Upper lobe of right lung (tissue), 1 donor: ENCODE measurements at regions not wholly inside any gene's neighbourhood (a gene's known extent, or its start where the extent isn't known, plus 50 kb on each side); places are given as distances from the start of the nearest gene placed in this dataset.

Source experiments
- ATAC-seq: fragments of 200-7000 bp; cut with Tn5 transposase; one replicate; pipeline ENCODE4 v1.9.1; 2020; ENCODE audit warnings: mild to moderate bottlenecking, moderate library complexity
- DNase-seq: peaks from one replicate; pipeline ENCODE4 v3.0.0-alpha.2; 2020
- H3K27ac ChIP-seq: fragments of 200-600 bp; one replicate; pipeline ENCODE4 v1.8.0; 2022
- H3K27me3 ChIP-seq: fragments of 200-600 bp; one replicate; pipeline ENCODE4 v1.8.0; 2022; ENCODE audit warnings: mild to moderate bottlenecking
- H3K36me3 ChIP-seq: fragments of 200-600 bp; one replicate; pipeline ENCODE4 v1.8.0; 2022
- H3K4me1 ChIP-seq: fragments of 200-600 bp; one replicate; pipeline ENCODE4 v1.8.0; 2022
- H3K4me3 ChIP-seq: fragments of 200-600 bp; one replicate; pipeline ENCODE4 v1.8.0; 2022; ENCODE audit warnings: mild to moderate bottlenecking
- H3K9me3 ChIP-seq: fragments of 200-600 bp; one replicate; pipeline ENCODE4 v1.8.0; 2022
- CTCF ChIP-seq: fragments of 200-600 bp; IDR thresholded peaks from one replicate; pipeline ENCODE4 v1.8.0; 2022; ENCODE audit warnings: antibody characterized with exemption
- intact Hi-C: fragments of 100-400 bp; cut with DNase I; formaldehyde crosslinking; loops from one replicate; pipeline ENCODE4 v1.11.0; 2022
- donor health status: DM: no; HTN: yes; CAD: no; lungs with severe emphysema.

- H3K9me3 ChIP-seq, result no peaks in the 10 kb centered on the region
- no peaks in the 10 kb centered on the region for H3K36me3 ChIP-seq
- no peak overlapping the region for H3K27ac ChIP-seq
- DNase-seq (no peak), ATAC-seq (no peak)
- intact Hi-C loops, result no loop called here
- peaks cover 9% of the 10 kb centered on the region for H3K27me3 ChIP-seq
- no peaks in the 10 kb centered on the region for H3K4me1 ChIP-seq
- no peak overlapping the region for H3K4me3 ChIP-seq
- TF ChIP-seq CTCF, result no peak
Measured at GRCh38 chr18:78605255-78605654, 374.4 kb upstream of the SALL3 start.

GRCh38 chr18:78607221-78607620 lies 372.4 kb upstream of the SALL3 start:
- DNase-seq, result no peak
- no peak overlapping the region for H3K27ac ChIP-seq
- no peaks in the 10 kb centered on the region for H3K36me3 ChIP-seq
- peaks cover 9% of the 10 kb centered on the region for H3K27me3 ChIP-seq
- no peaks in the 10 kb centered on the region for H3K4me1 ChIP-seq
- TF ChIP-seq CTCF, result no peak
- ATAC-seq, result no peak
- no peak overlapping the region for H3K4me3 ChIP-seq
- H3K9me3 ChIP-seq, result no peaks in the 10 kb centered on the region
- intact Hi-C loops, result no loop called here

GRCh38 chr18:78607784-78608183 lies 371.8 kb upstream of the SALL3 start:
- ATAC-seq, result no peak
- intact Hi-C loops, result no loop called here
- Histone ChIP-seq H3K27ac (no peak overlapping the region), H3K9me3 (no peaks in the 10 kb centered on the region), H3K27me3 (peaks cover 9% of the 10 kb centered on the region), H3K4me1 (no peaks in the 10 kb centered on the region), H3K4me3 (no peak overlapping the region), H3K36me3 (no peaks in the 10 kb centered on the region)
- TF ChIP-seq CTCF, result no peak
- no peak for DNase-seq

- TF ChIP-seq CTCF, result no peak
- intact Hi-C loops, result no loop called here
- DNase-seq, result no peak
- Histone ChIP-seq H3K27ac (no peak overlapping the region), H3K36me3 (no peaks in the 10 kb centered on the region), H3K27me3 (peaks cover 9% of the 10 kb centered on the region), H3K9me3 (no peaks in the 10 kb centered on the region), H3K4me1 (no peaks in the 10 kb centered on the region), H3K4me3 (no peak overlapping the region)
- no peak for ATAC-seq
Measured at GRCh38 chr18:78610179-78610578, 369.4 kb upstream of the SALL3 start.

GRCh38 chr18:78611201-78611800 lies 368.3 kb upstream of the SALL3 start:
- TF ChIP-seq CTCF, result no peak
- no peaks in the 10 kb centered on the region for H3K9me3 ChIP-seq
- intact Hi-C loops, result no loop called here
- no peak overlapping the region for H3K4me3 ChIP-seq
- no peaks in the 10 kb centered on the region for H3K36me3 ChIP-seq
- DNase-seq, result no peak
- H3K4me1 ChIP-seq, result no peaks in the 10 kb centered on the region
- no peak for ATAC-seq
- peaks cover 9% of the 10 kb centered on the region for H3K27me3 ChIP-seq
- no peak overlapping the region for H3K27ac ChIP-seq

GRCh38 chr18:78611869-78612268 lies 367.7 kb upstream of the SALL3 start:
- Histone ChIP-seq H3K9me3 (no peaks in the 10 kb centered on the region), H3K36me3 (no peaks in the 10 kb centered on the region), H3K4me1 (no peaks in the 10 kb centered on the region), H3K27me3 (peaks cover 9% of the 10 kb centered on the region), H3K27ac (no peak overlapping the region), H3K4me3 (no peak overlapping the region)
- intact Hi-C loops, result no loop called here
- ATAC-seq, result no peak
- TF ChIP-seq CTCF, result no peak
- no peak for DNase-seq
